Hematopoietic multipotent progenitor cell treated with erythropoietin and hydrocortisone succinate and interleukin-3 and kit ligand, for 4 days (in vitro differentiated cells): ENCODE measurements at regions not wholly inside any gene's neighbourhood (a gene's known extent, or its start where the extent isn't known, plus 50 kb on each side); places are given as distances from the start of the nearest gene placed in this dataset.
A peak's percentile ranks its signal among the peaks of the same experiment; 100 is the strongest.
"Not testable (repeated sequence)": the region's sequence is repeated elsewhere in the genome, so short reads cannot be mapped to it uniquely, and the experiment has no call there.

Experiments
- DNase-seq: peaks from one replicate; pipeline ENCODE4 v3.0.0-alpha.2; 2015

DNA sequence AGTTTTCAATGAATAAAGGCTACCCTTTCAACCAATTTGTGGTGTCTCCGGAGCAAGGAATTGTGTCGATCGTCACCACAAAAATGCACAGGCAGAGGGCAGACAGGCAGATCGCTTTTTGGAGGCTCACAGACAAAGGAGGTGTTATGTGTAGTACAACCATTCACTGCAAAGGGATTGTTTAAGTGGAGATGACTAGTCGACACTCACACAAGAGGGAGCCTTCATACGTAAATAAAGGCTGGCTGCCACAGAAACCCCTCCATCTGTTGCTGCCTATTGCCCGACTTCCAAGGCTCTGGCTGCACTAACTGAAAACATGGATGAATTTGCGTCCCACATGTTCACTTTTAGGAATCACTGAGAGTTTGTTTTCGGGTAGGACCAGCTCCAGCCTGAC lies 281.1 kb downstream of the NKX6-1 start:
- DNase-seq = no peak

DNA sequence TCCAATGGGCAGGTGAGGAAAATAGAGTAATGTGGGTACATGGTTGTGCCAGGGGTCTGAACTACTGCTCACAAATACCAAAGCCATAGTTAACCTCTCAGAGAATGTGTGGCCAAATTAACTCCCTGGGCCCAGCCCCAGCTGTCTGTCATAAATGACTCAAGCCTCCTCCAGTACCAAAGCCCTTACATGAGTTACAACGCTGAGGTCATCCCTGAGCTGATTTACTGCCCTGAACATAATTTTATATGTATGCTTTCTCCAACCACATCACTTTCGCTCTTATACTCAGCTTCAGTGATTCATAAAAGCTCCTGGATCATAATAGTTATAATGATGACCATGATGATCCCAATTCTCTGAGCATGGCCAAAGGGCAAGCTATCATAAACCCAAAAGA lies 283.9 kb downstream of the NKX6-1 start:
- no peak for DNase-seq

DNA sequence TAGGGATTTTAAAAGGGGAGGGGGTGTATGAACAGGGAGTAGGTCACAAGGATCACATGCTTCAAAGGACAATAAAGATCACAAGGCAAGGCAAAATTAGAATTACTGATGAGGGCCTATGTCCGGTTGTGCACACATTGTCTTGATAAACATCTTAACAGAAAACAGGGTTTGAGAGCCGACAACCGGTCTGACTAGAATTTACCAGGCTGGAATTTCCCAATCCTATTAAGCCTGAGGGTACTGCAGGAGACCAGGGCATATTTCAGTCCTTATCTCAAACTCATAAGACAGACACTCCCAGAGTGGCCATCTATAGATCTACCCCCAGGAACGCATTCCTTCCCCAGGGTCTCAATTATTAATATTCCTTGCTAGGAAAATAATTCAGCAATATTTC lies 292.9 kb downstream of the NKX6-1 start:
- DNase-seq = not testable (repeated sequence)

DNA sequence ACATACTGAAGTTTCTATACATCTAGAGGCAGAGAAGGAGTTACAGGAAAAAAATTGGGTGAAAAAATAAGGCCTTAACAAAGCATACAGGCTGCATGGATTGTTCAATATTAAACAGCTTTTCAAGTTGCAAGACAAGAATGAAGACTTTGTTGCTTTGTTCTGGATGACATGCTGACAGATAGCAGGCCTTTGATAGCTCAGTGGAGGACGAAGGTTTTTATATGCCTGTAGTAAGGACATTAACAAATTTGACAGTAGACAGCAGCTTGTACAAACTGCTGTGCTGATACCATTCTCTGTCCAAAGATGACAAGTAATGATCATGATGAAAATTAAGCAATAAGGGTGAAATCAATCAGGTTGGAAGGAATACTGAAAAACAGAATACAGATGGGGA lies 309.9 kb downstream of the NKX6-1 start:
- DNase-seq = no peak

DNA sequence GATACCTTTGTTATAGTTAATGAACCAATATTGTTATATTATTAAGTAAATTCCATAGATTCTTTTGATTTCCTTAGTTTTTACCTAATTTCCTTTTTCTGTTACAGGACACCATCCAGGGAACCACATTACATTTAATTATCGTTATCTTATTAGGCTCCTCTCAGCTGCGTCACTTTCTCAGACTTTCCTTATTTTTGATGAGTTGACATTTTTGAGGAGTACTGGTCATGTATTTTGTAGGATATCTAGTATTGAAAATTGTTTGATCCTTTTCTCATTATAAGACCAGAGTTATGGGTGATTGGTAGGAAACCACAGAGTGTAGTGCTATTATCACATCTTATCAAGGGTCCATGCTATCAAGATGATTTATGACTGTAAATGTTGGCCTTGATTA lies 319.7 kb downstream of the NKX6-1 start:
- DNase-seq = no peak

DNA sequence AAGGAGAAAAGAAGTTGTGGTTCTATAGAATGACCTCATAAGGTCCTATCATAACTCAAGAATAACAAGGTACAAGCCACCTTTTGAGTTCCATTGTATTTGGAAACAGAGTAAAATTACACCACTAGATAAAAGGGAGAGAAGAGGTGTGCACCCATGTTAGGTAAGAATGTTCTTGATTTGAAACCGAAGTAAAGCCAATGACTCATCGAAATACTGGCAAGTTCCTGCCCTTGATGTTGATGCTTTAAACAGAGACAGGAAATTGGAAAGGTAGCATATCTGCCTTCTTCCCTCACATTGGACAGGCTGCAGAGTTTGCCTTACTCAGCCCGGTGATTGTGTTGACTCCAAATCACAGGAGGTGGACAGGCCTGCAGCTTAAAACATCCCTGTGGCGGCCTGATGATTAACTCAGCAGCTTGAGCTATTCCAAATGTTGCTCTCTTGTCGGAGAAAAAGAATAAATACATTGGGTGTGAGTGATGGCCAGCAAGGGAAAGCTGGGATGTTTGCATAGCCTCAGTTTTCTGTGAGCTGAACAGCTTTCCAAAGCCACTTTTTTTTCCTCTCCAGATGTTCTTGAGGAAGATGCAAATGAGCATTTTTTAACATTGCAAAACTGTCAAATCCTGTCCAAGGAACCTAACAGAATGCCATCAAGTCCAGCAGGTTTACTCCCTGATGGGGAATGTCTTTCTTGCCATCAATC lies 321.1 kb downstream of the NKX6-1 start:
- no peak for DNase-seq

DNA sequence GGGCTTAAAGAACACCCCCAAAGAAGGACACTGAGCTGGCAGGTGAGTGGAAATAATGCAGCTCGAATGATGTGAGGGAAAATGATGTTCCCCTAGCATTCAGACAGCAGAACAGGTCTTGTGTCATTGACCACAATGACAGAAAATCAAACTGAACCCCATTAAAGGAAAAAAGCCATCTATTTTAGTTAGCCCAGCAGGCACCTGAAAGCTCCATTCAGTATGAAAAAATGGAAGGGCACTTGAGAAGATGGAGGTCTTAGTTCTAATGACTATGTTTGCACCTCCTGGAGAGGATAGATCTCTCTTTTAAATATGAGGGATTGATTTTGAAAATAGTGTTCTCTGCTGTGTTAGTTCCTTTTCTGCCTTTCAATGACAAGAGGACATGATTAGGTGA lies 323.1 kb downstream of the NKX6-1 start:
- DNase-seq = no peak

DNA sequence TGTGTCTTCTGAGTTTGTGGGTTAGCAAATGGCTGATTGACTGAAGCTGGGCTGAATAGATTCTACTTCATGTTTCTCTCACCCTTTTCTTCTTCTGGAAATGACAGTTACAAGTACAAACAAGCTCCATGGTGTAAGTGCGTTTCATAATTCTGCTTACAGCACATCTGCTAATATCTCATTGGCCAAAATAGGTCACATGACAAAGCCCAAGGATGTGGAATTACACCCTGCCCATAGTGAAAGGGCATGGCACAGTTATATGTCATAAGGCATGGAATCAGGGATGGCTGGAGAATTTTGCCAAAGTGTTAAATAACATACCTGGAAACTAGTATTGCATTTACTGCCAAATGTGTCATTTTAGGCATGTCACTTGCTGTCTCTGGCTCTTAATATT lies 327.2 kb downstream of the NKX6-1 start:
- DNase-seq = no peak

DNA sequence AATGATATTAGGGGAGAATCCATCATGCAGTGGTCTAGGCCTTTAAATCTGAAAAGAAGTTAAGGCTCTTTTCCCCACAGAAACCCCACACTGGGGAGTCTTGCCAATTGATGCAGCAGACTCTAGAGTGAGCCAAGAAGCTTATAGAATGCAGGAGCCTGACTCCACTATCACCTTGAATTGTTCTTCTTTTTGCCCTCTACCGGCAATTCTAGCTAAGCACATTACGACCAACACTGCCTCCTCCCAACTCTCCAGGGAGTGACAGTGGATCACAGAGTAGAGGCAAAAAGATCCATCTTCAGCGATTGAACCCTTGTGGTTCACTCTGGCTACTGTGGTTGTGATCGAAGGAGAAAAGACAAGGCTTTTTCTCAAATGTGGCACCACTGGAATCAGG lies 331.5 kb downstream of the NKX6-1 start:
- peak; percentile 5 for DNase-seq

DNA sequence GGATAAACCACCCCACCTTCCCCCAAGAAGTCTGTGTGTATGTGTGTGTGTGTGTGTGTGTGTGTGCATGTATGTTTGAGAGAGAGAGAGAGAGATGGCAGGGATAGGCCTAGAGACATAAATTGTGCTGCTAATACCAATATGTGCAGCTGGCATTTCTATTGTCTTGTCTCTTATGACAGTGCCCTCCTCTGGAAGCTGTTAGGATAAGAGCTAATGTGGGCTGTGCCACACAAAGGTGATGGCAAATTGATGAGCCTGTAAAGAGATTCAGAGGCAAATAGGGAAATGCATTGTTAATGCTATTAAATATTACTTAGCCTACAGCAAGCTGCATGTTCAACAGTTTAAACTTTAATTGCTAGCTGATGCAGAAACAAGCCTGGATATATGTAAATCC lies 332.0 kb downstream of the NKX6-1 start:
- DNase-seq = peak; percentile 0

DNA sequence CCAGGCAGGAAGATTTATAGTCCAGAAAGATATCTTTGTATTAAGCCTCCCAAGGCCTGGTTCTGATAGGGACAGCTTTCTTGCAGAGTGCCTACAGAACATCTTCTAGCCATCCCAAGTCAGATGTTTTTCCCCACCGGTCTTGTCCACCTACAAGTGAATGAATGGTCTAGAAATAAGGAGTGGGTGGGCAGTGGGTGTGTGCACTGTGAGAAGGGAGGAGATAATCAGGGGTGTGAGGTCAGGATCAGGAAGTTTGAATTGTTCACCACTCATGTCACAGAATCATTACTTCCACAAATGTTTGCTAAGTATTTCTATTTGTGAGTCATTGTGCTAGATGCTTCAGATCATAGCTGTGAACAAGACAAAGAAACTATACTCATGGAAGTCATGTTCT lies 332.6 kb downstream of the NKX6-1 start:
- DNase-seq = no peak

DNA sequence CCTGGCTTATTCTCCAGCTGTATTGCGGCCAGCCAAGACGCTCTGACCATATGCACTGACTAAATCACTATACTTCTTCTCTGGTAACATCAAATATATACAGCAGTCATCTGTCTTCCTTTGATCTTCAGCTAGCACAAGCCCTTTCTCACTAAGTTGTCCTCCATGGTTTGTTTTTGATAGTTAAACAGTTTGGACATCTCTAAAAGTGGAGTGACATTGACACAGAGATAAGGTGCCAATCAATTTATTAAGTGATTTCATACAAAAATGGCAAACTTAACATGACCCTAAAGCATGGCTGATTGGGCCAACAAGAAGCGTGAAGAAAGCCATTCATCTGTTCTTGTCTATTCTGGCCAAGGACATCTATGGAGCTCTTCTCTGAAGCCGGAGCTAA lies 334.9 kb downstream of the NKX6-1 start:
- no peak for DNase-seq

DNA sequence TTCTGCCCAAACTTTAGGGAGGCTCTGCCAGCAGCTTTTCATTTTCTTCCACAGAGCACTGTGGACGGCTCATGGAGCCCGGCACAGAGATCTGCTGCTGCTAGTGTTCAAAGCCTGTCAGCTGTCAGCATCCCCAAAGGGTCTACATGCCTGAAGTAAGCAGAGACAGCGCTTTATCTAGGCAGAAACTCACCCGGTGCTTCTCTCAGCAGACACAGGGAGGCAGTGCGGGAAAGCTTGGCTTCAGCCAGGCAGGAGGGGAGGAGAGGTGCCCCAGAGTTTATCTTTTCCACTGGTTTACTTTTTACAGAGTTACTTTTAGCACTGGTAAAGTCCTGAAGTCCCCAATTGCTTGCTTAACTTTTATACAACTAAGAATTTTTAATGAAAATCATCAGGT lies 339.3 kb downstream of the NKX6-1 start:
- peak; percentile 5 for DNase-seq

DNA sequence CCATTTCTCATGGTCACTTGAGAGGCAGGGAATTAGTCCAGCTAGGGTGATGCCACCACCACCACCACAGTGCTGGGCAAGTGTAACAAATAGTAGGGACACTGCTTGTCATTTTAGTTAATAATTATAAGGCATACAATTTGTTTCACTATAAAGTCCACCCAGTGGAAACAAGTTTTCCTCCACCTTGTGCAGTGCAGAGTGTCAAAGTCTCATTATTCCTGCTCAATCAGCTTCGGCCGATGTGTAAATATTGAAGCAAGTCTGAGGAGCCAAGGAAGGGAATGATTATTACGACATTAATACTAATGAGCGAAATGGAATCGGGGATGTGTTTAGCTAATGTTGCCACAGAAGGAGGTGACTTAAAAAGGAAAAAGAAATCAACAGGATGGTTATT lies 340.4 kb downstream of the NKX6-1 start:
- DNase-seq = no peak

DNA sequence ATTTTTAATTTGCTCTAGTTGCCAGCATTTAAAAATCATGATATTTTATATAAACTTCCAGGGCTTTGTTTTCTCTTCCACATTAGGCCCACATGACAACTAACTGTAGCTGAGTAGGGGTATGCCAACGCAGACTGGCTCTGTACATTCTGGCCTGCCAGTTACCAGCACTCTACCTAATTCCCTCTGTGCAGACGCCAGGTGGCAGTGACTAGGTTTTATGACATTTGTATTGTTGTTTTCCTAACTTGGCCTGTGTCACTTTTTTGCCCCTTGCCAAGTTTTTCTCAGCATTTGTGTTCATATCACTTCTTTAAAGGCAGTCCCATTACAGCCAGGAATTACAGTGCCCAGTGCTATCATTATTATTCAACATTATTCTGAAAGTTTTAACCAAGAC lies 347.5 kb downstream of the NKX6-1 start:
- DNase-seq = no peak

DNA sequence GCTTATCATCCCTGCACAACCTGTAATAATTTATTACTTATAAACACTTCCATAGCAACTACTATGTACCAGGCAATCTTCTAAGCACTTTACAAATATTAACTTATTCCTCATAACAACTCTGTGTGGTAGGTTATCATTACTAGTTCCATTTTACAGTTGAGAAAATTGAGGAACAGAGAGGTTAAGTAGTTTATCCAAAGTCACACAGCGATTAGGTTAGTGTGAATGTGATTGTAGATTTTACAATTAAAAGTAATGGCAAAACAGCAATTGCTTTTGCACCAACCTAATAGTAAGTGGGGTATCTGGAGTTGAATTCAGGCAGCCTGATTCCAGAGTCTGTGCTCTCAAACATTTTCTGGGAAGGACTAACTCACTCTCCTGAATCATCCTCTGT lies 348.9 kb downstream of the NKX6-1 start:
- no peak for DNase-seq

DNA sequence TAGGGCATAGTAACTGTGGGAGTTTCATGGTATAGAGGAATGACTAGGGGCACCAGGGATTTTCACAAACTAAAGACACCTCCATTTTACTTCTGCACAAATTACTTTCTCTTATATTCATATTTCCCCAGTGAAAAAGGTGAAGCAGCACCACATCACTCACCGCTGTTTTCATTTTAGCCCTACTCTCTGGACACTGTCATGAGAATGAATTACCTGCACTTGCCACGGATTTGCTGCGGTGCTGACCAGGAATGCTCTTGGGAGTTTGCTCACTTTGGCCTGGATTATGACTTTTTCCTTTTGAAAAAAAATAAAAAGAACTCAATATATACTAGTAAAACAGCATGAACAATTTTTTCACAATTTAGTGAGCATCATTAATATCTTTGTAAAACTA lies 351.3 kb downstream of the NKX6-1 start:
- DNase-seq = no peak

DNA sequence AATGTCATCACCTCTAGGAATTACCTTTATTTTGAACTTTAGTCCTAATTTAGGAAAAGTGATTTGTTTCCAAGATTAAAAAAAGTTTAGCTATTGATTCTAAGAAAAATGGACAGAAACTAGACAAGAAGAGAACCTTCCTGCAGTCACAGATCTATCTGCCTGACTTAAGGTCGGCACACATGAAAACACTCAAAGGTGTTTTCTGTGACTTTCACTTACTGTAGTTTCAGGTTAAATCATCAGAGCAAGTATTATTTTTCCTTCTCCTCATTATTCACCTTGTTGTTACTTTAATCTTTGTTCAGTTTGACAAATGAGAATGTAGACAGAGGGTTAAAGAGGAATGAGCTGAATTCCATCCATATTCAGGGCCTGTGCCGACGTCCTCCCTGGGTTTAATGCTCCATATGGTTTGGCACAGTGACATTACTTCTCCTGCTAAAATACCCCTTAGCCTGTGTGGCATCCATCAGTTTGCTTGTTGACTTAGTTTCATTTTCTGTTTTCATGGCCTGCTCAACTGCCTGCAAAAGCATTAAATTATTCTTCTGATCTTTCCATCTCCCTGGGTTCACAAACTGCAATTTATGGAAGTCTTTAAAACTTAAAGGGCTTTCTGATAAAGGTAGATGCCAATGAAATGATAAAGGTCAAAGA lies 352.7 kb downstream of the NKX6-1 start:
- no peak for DNase-seq

DNA sequence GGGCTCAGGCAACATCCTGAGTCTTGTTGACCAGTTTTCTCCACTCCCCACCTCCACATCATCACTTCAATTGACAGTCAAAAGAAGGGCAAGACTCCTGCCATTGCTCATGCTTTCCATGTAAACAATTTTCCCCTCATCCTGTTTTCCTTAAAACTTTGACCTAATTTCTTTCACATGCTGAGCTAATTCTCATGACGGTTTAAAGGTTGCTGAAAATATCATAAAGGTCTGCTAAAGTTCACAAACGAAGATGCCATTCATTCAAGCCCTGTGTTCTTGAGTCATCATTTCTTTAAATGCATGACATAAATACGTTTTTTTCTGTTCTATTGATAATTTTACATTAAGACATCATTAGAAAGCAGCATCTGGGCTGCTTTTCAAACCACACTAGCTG lies 353.9 kb downstream of the NKX6-1 start:
- no peak for DNase-seq

DNA sequence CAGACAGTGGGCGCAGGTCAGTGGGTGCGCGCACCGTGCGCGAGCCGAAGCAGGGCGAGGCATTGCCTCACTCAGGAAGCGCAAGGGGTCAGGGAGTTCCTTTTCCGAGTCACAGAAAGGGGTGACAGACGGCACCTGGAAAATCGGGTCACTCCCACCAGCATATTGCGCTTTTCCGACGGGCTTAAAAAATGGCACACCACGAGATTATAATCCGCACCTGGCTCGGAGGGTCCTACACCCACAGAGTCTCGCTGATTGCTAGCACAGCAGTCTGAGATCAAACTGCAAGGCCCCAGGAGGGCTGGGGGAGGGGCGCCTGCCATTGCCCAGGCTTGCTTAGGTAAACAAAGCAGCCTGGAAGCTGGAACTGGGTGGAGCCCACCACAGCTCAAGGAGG lies 372.2 kb downstream of the NKX6-1 start:
- not testable (repeated sequence) for DNase-seq

DNA sequence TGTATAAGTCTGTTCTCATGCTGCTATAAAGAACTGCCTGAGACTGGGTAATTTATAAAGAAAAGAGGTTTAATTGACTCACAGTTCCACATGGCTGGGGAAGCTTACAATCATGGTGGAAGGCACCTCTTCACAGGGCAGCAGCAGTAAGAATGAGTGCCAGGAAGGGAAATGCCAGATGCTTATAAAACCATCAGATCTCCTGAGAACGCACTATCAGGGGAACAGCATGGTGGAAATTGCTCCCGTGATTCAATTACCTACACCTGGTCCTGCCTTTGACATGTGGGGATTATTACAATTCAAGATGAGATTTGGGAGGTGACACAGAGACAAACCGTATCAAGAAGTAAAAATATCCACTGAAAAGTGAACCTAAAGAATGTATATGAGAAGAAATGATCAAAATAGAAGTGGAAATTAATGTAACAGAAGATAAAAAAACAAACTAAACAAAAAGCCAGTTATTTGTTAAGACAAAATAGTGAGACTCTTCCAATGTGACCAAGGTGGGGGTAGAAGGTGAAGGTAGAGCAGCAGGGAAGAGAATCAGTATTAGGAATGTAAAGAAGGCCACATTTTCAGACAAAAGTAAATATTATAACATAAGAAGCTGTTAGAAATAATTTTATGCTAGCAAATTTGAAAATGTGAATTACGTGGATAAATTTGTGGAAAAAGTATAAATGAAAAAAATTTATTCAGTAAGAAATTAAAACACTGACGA lies 372.9 kb downstream of the NKX6-1 start:
- DNase-seq = no peak

DNA sequence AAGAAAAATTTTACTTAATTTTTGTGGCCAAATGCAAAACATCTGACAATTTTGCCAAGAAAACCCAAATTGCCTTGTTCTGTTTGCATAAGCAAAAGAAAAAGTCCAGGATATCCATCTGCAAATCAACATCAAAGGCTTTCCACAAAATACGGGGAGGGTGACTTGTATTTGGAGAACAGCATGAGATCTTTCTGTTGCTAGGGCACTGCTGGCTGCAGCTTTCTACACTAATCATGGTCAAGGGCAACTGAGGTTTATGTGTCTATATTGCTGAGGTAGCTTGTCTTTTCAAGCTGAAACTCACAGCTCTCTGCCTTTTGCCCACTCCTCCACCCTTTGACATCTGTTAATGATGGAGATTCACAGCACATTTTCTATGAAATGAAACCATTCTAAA lies 389.1 kb downstream of the NKX6-1 start:
- DNase-seq = no peak

DNA sequence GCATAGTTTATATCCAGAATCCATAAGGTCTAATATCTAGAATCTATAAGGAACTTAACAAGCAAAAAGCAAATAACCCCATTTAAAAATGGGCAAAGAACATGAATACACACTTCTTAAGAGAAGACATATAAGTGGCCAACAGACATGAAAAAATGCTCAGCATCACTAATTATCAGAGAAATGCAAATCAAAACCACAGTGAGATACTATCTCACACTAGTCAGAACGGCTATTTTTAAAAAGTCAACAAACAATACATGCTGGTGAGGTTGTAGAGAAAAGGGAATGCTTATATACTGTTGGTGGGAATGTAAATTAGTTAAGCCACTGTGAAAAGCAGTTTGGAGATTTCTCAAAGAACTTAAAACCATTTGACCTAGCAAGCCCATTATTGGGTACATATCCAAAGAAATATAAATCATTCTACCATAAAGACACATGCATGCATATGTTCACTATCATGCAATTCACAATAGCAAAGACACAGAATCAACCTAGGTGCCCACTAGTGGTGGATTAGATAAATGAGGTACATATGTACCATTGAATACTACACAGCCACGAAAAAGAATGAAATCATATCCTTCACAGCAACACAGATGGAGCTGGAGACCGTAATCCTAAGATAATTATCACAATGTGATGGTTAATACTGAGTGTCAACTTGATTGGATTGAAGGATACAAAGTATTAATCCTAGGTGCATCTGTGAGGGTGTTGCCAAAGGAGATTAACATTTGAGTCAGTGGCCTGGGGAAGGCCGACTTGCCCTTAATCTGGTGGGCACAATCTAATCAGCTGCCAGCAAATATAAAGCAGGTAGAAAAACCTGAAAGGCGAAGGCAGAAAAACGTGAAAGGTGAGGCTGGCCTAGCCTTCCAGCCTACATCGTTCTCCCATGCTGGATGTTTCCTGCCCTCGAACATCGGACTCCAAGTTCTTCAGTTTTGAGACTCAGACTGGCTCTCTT lies 397.2 kb downstream of the NKX6-1 start:
- DNase-seq = not testable (repeated sequence)
